ENCODE measurements at regions not wholly inside any gene's neighbourhood (a gene's known extent, or its start where the extent isn't known, plus 50 kb on each side); places are given as distances from the start of the nearest gene placed in this dataset.

- no peak overlapping the region for H3K4me3 ChIP-seq (ENCODE audit: low read depth, low read length)
- no peak for TF ChIP-seq CTCF (IDR thresholded peaks at IDR 0.05; ENCODE audit: borderline replicate concordance, insufficient read depth, low read depth, low read length)
Observed at GRCh38 chr1:30129421-30130055, 593.8 kb downstream of the MATN1 start.

GRCh38 chr1:30129001-30129408, 594.4 kb downstream of the MATN1 start:
- no peak for TF ChIP-seq CTCF (IDR thresholded peaks at IDR 0.05; ENCODE audit: borderline replicate concordance, insufficient read depth, low read depth, low read length)
- H3K4me3 ChIP-seq (ENCODE audit: low read depth, low read length) = no peak overlapping the region

- TF ChIP-seq CTCF (IDR thresholded peaks at IDR 0.05; ENCODE audit: borderline replicate concordance, insufficient read depth, low read depth, low read length) = no peak
- no peak overlapping the region for H3K4me3 ChIP-seq (ENCODE audit: low read depth, low read length)
Observed at GRCh38 chr1:30126848-30127247, 596.5 kb downstream of the MATN1 start.

- no peak for TF ChIP-seq CTCF (IDR thresholded peaks at IDR 0.05; ENCODE audit: borderline replicate concordance, insufficient read depth, low read depth, low read length)
- H3K4me3 ChIP-seq (ENCODE audit: low read depth, low read length) = no peak overlapping the region
Observed at GRCh38 chr1:30125821-30126170, 597.6 kb downstream of the MATN1 start.

- H3K4me3 ChIP-seq (ENCODE audit: low read depth, low read length) = no peak overlapping the region
- no peak for TF ChIP-seq CTCF (IDR thresholded peaks at IDR 0.05; ENCODE audit: borderline replicate concordance, insufficient read depth, low read depth, low read length)
Observed at GRCh38 chr1:30125021-30125820, 598.2 kb downstream of the MATN1 start.

GRCh38 chr1:30123896-30124295, 599.5 kb downstream of the MATN1 start:
- no peak overlapping the region for H3K4me3 ChIP-seq (ENCODE audit: low read depth, low read length)
- no peak for TF ChIP-seq CTCF (IDR thresholded peaks at IDR 0.05; ENCODE audit: borderline replicate concordance, insufficient read depth, low read depth, low read length)

- H3K4me3 ChIP-seq (ENCODE audit: low read depth, low read length) = no peak overlapping the region
- TF ChIP-seq CTCF (IDR thresholded peaks at IDR 0.05; ENCODE audit: borderline replicate concordance, insufficient read depth, low read depth, low read length) = no peak
Observed at GRCh38 chr1:30123036-30123435, 600.3 kb downstream of the MATN1 start.

Measured in GM12875 (cell line).